ENCODE measurements at regions not wholly inside any gene's neighbourhood (a gene's known extent, or its start where the extent isn't known, plus 50 kb on each side); places are given as distances from the start of the nearest gene placed in this dataset.
"Not testable (repeated sequence)": the region's sequence is repeated elsewhere in the genome, so short reads cannot be mapped to it uniquely, and the experiment has no call there.

DNA sequence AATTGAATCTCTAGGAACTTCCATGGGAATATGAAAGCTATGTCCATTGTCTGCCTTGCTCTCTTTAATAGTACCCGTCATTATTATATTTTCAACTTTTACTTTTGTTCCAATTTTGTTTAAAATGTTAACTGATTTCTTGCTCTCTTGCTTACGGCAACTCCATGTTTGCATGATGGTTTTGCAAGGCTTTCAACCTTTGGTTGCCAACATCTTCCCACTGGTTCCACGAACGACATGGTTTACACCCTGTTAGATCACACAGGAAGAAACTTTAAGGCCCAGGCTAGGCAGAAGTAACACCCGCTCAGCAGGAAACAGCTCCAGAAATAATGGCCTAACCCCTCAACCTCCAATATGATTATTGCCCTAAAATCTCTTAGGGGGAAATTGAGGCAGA, 4145.6 kb upstream of the TPTE start:
- TF ChIP-seq, protein P1, sequence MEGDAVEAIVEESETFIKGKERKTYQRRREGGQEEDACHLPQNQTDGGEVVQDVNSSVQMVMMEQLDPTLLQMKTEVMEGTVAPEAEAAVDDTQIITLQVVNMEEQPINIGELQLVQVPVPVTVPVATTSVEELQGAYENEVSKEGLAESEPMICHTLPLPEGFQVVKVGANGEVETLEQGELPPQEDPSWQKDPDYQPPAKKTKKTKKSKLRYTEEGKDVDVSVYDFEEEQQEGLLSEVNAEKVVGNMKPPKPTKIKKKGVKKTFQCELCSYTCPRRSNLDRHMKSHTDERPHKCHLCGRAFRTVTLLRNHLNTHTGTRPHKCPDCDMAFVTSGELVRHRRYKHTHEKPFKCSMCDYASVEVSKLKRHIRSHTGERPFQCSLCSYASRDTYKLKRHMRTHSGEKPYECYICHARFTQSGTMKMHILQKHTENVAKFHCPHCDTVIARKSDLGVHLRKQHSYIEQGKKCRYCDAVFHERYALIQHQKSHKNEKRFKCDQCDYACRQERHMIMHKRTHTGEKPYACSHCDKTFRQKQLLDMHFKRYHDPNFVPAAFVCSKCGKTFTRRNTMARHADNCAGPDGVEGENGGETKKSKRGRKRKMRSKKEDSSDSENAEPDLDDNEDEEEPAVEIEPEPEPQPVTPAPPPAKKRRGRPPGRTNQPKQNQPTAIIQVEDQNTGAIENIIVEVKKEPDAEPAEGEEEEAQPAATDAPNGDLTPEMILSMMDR (IDR thresholded peaks at IDR 0.05): not testable (repeated sequence)
- TF ChIP-seq EZH2 (IDR thresholded peaks at IDR 0.05; ENCODE audit: borderline replicate concordance, insufficient read depth, low read depth, low read length, poor library complexity, severe bottlenecking): not testable (repeated sequence)

Measured in B cell (primary cell).